Gastrocnemius medialis (tissue), 4 donors: ENCODE measurements at regions not wholly inside any gene's neighbourhood (a gene's known extent, or its start where the extent isn't known, plus 50 kb on each side); places are given as distances from the start of the nearest gene placed in this dataset.

Source experiments
- ATAC-seq, 2 donors: fragments of 150-250 bp; one replicate each; pipeline ENCODE4 v1.9.1; 2016
- DNase-seq, 2 donors: peaks; one replicate each; pipeline ENCODE4 v3.0.0-alpha.2; 2019
- H3K27ac ChIP-seq, 4 donors: fragments of 200-600 bp; sonication (generic); 1 replicate in 1 of 4; 2 replicates in 3 of 4; pipeline ENCODE4 v1.5.1; 2016 to 2018; ENCODE audit warnings: mild to moderate bottlenecking in 2 of 4, moderate library complexity in 1 of 4
- H3K27me3 ChIP-seq, 3 donors: fragments of 200-600 bp; sonication (generic) in 2 of 3; 1 replicate in 1 of 3; 2 replicates in 2 of 3; pipeline versions ENCODE4 v1.5.1 to v1.6.0; 2016 to 2019; ENCODE audit warnings: mild to moderate bottlenecking in 1 of 3, moderate library complexity in 1 of 3
- H3K36me3 ChIP-seq, 2 donors: fragments of 200-600 bp; sonication (generic) in 1 of 2; one replicate each; pipeline ENCODE4 v1.5.1; 2017 to 2018
- H3K4me1 ChIP-seq, 2 donors: fragments of 200-600 bp; sonication (generic) in 1 of 2; one replicate each; pipeline ENCODE4 v1.5.1; 2016 to 2017; ENCODE audit warnings: mild to moderate bottlenecking in 2 of 2
- H3K4me3 ChIP-seq, 4 donors: fragments of 200-600 bp; sonication (generic) in 3 of 4; 1 replicate in 1 of 4; 2 replicates in 3 of 4; pipeline ENCODE4 v1.5.1; 2016 to 2019; ENCODE audit warnings: mild to moderate bottlenecking in 2 of 4
- H3K9me3 ChIP-seq, 3 donors: fragments of 200-600 bp; sonication (generic) in 2 of 3; 1 replicate in 1 of 3; 2 replicates in 2 of 3; pipeline ENCODE4 v1.5.1; 2016 to 2019
- CTCF ChIP-seq, 5 experiments: fragments of 450-650 bp in 3 of 5; fragments of 200-600 bp in 2 of 5; sonication (generic) in 2 of 5; IDR thresholded peaks in 4 of 5; conservative IDR thresholded peaks in 1 of 5; 1 replicate in 4 of 5; 2 replicates in 1 of 5; pipeline ENCODE4 v1.5.1; 2016 to 2019; ENCODE audit warnings: antibody characterized with exemption in 5 of 5, mild to moderate bottlenecking in 3 of 5, moderate library complexity in 3 of 5
- POLR2A ChIP-seq, 2 donors: fragments of 450-650 bp; IDR thresholded peaks; one replicate each; pipeline ENCODE4 v1.6.1; 2017; ENCODE audit warnings: antibody characterized with exemption in 2 of 2, mild to moderate bottlenecking in 2 of 2, moderate library complexity in 2 of 2
- in situ Hi-C, 4 donors: fragments of 200-750 bp; cut with MboI; loops; one replicate each; pipeline versions ENCODE4 v1.15.0 to v1.8.0; 2017; ENCODE audit warnings: low sequenced_read_pairs in 4 of 4
- intact Hi-C: fragments of 100-400 bp; cut with DNase I; formaldehyde crosslinking; loops from one replicate; pipeline ENCODE4 v1.15.1; 2023; ENCODE audit warnings: low total_unique reads

- no peak overlapping the region for H3K4me3 ChIP-seq
- peak; percentile 78 to 90 for ATAC-seq
- H3K36me3 ChIP-seq = no peaks in the 10 kb centered on the region
- in situ Hi-C loops = no loop called here
- no peaks in the 10 kb centered on the region for H3K9me3 ChIP-seq
- intact Hi-C loops = no loop called here
- H3K27me3 ChIP-seq = no peaks in the 10 kb centered on the region
- DNase-seq = peak in 1 of 2 donors; percentile 11
- H3K27ac ChIP-seq = peak overlapping the region in 3 of 4 donors; percentile 12 to 55 (median 36)
- TF ChIP-seq CTCF (IDR thresholded peaks at IDR 0.05 in 4 of 5, conservative IDR thresholded peaks at IDR 0.05 in 1 of 5) (no peak), POLR2A (IDR thresholded peaks at IDR 0.05) (no peak)
- H3K4me1 ChIP-seq = peaks cover 7 to 11% of the 10 kb centered on the region in 2 donors
These were observed 461.3 kb upstream of the SOX11 start for GRCh38 chr2:5230855-5231254.

- Histone ChIP-seq H3K4me1 (peaks cover 7 to 11% of the 10 kb centered on the region in 2 donors), H3K27me3 (no peaks in the 10 kb centered on the region), H3K36me3 (no peaks in the 10 kb centered on the region), H3K9me3 (no peaks in the 10 kb centered on the region), H3K4me3 (no peak overlapping the region), H3K27ac (no peak overlapping the region)
- DNase-seq (no peak), ATAC-seq (no peak)
- intact Hi-C loops = no loop called here
- TF ChIP-seq POLR2A (IDR thresholded peaks at IDR 0.05) (no peak), CTCF (IDR thresholded peaks at IDR 0.05 in 4 of 5, conservative IDR thresholded peaks at IDR 0.05 in 1 of 5) (no peak)
- in situ Hi-C loops = no loop called here
These were observed 460.9 kb upstream of the SOX11 start for GRCh38 chr2:5231287-5231686.

- no peaks in the 10 kb centered on the region for H3K9me3 ChIP-seq
- ATAC-seq (no peak), DNase-seq (no peak)
- no peak overlapping the region for H3K27ac ChIP-seq
- H3K27me3 ChIP-seq = no peaks in the 10 kb centered on the region
- in situ Hi-C loops = no loop called here
- TF ChIP-seq CTCF (IDR thresholded peaks at IDR 0.05 in 4 of 5, conservative IDR thresholded peaks at IDR 0.05 in 1 of 5) (no peak), POLR2A (IDR thresholded peaks at IDR 0.05) (no peak)
- H3K4me3 ChIP-seq = no peak overlapping the region
- peaks cover 7 to 11% of the 10 kb centered on the region in 2 donors for H3K4me1 ChIP-seq
- H3K36me3 ChIP-seq = no peaks in the 10 kb centered on the region
- intact Hi-C loops = no loop called here
These were observed 457.6 kb upstream of the SOX11 start for GRCh38 chr2:5234563-5234962.

GRCh38 chr2:5235701-5236100 is 456.5 kb upstream of the SOX11 start:
- in situ Hi-C loops = no loop called here
- H3K36me3 ChIP-seq = no peaks in the 10 kb centered on the region
- H3K27me3 ChIP-seq = no peaks in the 10 kb centered on the region
- intact Hi-C loops = no loop called here
- ATAC-seq = no peak
- TF ChIP-seq POLR2A (IDR thresholded peaks at IDR 0.05) = no peak
- TF ChIP-seq CTCF (IDR thresholded peaks at IDR 0.05 in 4 of 5, conservative IDR thresholded peaks at IDR 0.05 in 1 of 5) = no peak
- no peak overlapping the region for H3K4me3 ChIP-seq
- no peak overlapping the region for H3K27ac ChIP-seq
- DNase-seq = no peak
- H3K9me3 ChIP-seq = no peaks in the 10 kb centered on the region
- H3K4me1 ChIP-seq = peaks cover 4 to 6% of the 10 kb centered on the region in 2 donors

- no peak for DNase-seq
- intact Hi-C loops (no loop called here), in situ Hi-C loops (no loop called here)
- Histone ChIP-seq H3K9me3 (no peaks in the 10 kb centered on the region), H3K4me1 (peaks cover 0 to under 1% of the 10 kb centered on the region in 2 donors), H3K4me3 (no peak overlapping the region), H3K36me3 (no peaks in the 10 kb centered on the region), H3K27ac (no peak overlapping the region), H3K27me3 (no peaks in the 10 kb centered on the region)
- no peak for ATAC-seq
- no peak for TF ChIP-seq POLR2A (IDR thresholded peaks at IDR 0.05)
- TF ChIP-seq CTCF (IDR thresholded peaks at IDR 0.05 in 4 of 5, conservative IDR thresholded peaks at IDR 0.05 in 1 of 5) = no peak
These were observed 455.9 kb upstream of the SOX11 start for GRCh38 chr2:5236249-5236648.
